Stomach smooth muscle (tissue), 2 donors: ENCODE measurements at regions not wholly inside any gene's neighbourhood (a gene's known extent, or its start where the extent isn't known, plus 50 kb on each side); places are given as distances from the start of the nearest gene placed in this dataset.

Source experiments
- H3K27ac ChIP-seq: one replicate; pipeline ENCODE4 v1.7.0; 2013; ENCODE audit warnings: mild to moderate bottlenecking, low read length, inconsistent platforms
- H3K27me3 ChIP-seq, 2 donors: one replicate each; pipeline ENCODE4 v1.7.0; 2013; ENCODE audit warnings: low read length in 2 of 2; ENCODE audit not compliant: insufficient read depth in 2 of 2, control insufficient read depth in 1 of 2
- H3K36me3 ChIP-seq, 2 donors: one replicate each; pipeline ENCODE4 v1.7.0; 2013; ENCODE audit warnings: low read length in 2 of 2; ENCODE audit not compliant: control insufficient read depth in 2 of 2, insufficient read depth in 2 of 2
- H3K4me1 ChIP-seq: one replicate; pipeline ENCODE4 v1.7.0; 2013; ENCODE audit warnings: low read length; ENCODE audit not compliant: control insufficient read depth, insufficient read depth
- H3K4me3 ChIP-seq, 2 donors: one replicate each; pipeline ENCODE4 v1.7.0; 2013; ENCODE audit warnings: low read length in 2 of 2
- H3K9ac ChIP-seq, 2 donors: one replicate each; pipeline ENCODE4 v1.7.0; 2013; ENCODE audit warnings: low read length in 2 of 2, mild to moderate bottlenecking in 1 of 2
- H3K9me3 ChIP-seq, 2 donors: one replicate each; pipeline ENCODE4 v1.7.0; 2013; ENCODE audit warnings: low read length in 2 of 2; ENCODE audit not compliant: control insufficient read depth in 2 of 2
- donor health status: healthy.
- donor health status: Pancreatic carcinoma.

GRCh38 chr5:43875741-43876140 is 272.8 kb downstream of the NNT start:
- H3K9me3 ChIP-seq: no peaks in the 10 kb centered on the region

DNA sequence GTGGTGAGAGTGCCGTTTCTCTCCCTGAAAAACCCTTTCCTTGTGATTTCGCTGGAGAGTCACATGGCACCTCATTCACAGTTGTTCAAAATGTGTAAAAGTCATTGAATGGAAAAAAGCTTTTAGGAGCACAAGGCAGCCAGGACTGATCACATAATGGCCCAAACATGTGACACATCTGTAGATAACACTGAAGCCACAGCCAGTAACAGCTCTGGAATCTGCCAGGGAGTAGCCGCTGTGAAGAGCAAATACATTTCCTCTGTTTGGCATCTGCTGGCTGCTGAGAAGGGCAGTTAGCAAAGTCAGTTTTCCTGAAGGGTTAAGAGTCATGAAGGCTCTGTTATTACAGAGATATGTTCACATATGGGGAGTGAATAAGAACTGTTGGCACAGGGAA is 271.8 kb downstream of the NNT start:
- Histone ChIP-seq H3K4me1 (no peaks in the 10 kb centered on the region), H3K36me3 (no peaks in the 10 kb centered on the region), H3K27ac (no peak overlapping the region), H3K4me3 (no peak overlapping the region), H3K9me3 (no peaks in the 10 kb centered on the region), H3K9ac (no peak overlapping the region), H3K27me3 (no peaks in the 10 kb centered on the region)

More at GRCh38 chr5:43875741-43876140, 272.8 kb downstream of the NNT start:
- H3K36me3 ChIP-seq: no peaks in the 10 kb centered on the region
- H3K27ac ChIP-seq: no peak overlapping the region
- H3K9ac ChIP-seq: no peak overlapping the region
- H3K27me3 ChIP-seq: no peaks in the 10 kb centered on the region
- no peaks in the 10 kb centered on the region for H3K4me1 ChIP-seq
- H3K4me3 ChIP-seq: no peak overlapping the region

DNA sequence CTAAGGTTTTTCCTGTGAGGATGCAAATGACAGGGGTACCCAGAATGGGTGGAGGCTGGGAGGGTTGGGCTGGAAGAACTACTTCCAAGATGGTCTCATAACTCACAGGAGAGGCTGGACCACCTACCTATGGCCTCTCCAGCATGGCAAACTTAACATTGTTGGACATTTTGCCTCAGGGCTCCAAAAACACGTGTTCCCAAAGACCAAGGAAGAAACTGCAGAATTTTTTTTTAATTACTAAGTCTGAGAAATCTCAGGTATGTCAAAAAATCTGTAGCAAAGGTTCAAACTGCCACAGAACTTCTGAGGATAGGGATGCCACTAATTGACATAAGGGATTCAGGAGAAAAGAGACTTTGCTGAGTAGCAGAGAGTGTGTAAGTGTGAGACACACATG is 270.8 kb downstream of the NNT start:
- Histone ChIP-seq H3K27me3 (no peaks in the 10 kb centered on the region), H3K9ac (no peak overlapping the region), H3K27ac (no peak overlapping the region), H3K9me3 (no peaks in the 10 kb centered on the region), H3K4me3 (no peak overlapping the region), H3K36me3 (no peaks in the 10 kb centered on the region), H3K4me1 (no peaks in the 10 kb centered on the region)

- no peaks in the 10 kb centered on the region for H3K36me3 ChIP-seq
- no peaks in the 10 kb centered on the region for H3K27me3 ChIP-seq
- no peaks in the 10 kb centered on the region for H3K9me3 ChIP-seq
- H3K4me3 ChIP-seq: no peak overlapping the region
- no peak overlapping the region for H3K9ac ChIP-seq
- H3K4me1 ChIP-seq: no peaks in the 10 kb centered on the region
- H3K27ac ChIP-seq: no peak overlapping the region
Observed at GRCh38 chr5:43859309-43859708, 256.3 kb downstream of the NNT start.

DNA sequence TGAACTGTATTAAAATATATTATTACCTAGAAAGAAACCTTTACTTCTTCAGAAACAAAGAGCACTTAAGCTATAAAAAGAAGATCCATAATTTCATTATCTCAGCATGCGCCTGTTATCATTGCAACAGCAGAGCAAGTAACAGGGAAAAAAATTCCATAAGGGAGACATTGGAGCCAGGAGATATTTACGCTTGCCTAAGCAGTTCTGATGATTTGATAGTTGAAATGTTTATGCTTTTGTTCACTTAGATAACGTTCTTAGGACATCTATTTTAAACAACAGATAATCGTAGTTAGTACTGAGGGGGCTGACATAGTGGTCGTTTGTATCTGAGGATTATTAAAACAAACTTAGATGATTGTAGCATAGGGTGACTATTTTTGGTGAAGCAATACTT is 252.5 kb downstream of the NNT start:
- Histone ChIP-seq H3K9ac (no peak overlapping the region), H3K4me1 (no peaks in the 10 kb centered on the region), H3K9me3 (no peaks in the 10 kb centered on the region), H3K4me3 (no peak overlapping the region), H3K36me3 (no peaks in the 10 kb centered on the region), H3K27ac (no peak overlapping the region), H3K27me3 (no peaks in the 10 kb centered on the region)

- Histone ChIP-seq H3K27me3 (no peaks in the 10 kb centered on the region), H3K4me3 (no peak overlapping the region), H3K9me3 (no peaks in the 10 kb centered on the region), H3K9ac (no peak overlapping the region), H3K4me1 (no peaks in the 10 kb centered on the region), H3K27ac (no peak overlapping the region), H3K36me3 (no peaks in the 10 kb centered on the region)
Observed at GRCh38 chr5:43854697-43855292, 251.8 kb downstream of the NNT start.

DNA sequence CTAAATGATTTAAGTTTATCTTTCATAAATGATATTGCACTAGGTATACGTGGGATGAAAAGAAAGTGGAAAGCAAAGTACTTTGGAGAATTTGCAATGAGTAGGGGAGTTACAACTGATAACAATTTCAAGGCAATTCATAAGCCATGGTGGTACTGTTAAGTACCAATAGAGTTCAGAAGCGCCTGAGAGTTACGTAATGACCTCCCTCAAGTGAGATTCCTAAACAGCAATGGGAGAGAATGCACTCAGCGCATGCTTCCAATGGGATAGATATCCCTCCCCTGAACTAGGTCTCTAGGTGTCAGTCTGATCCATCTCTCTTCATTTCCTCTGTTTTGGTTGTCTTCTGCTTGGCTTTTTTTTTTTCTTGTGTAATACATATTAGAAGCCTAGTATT is 249.3 kb downstream of the NNT start:
- no peak overlapping the region for H3K9ac ChIP-seq
- no peak overlapping the region for H3K27ac ChIP-seq
- H3K4me1 ChIP-seq: no peaks in the 10 kb centered on the region
- no peaks in the 10 kb centered on the region for H3K9me3 ChIP-seq
- H3K36me3 ChIP-seq: no peaks in the 10 kb centered on the region
- H3K4me3 ChIP-seq: no peak overlapping the region
- H3K27me3 ChIP-seq: no peaks in the 10 kb centered on the region

GRCh38 chr5:43851741-43852140 is 248.8 kb downstream of the NNT start:
- H3K4me1 ChIP-seq: no peaks in the 10 kb centered on the region
- no peak overlapping the region for H3K4me3 ChIP-seq
- H3K9ac ChIP-seq: no peak overlapping the region
- no peaks in the 10 kb centered on the region for H3K36me3 ChIP-seq
- H3K27ac ChIP-seq: no peak overlapping the region
- no peaks in the 10 kb centered on the region for H3K27me3 ChIP-seq
- no peaks in the 10 kb centered on the region for H3K9me3 ChIP-seq

DNA sequence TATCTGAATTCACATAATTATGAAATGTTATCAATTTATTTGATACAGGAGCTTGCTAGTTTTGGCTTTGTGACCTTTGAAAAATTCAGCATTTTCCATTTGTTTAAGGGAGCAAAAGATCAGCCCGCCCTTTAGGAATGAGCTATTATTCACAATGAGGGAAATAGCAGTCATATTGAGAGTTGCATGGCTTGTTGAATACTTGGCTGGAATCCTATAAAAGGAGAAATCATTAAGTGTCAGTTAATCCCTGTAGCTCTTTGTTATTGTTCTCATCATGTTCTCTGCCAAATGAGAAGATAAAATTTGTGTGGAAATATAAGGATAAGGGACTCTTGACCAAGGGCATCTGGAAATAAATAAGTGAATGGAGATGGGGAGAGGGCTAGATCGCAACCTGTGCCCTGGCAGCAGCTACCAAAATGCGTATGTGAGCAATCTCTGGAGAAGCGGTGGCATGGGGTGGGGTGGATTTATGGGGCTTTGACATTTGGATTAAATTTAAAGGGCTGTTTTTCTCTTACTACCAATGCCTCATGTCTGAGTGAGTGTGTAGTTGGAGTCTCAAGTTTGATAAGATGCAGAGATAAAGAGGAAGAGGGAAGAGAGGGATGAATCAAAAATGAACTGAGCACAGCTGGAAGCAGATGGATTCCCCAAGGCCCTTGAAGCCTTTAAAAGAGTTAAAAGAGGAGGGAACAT is 237.6 kb downstream of the NNT start:
- Histone ChIP-seq H3K9me3 (no peaks in the 10 kb centered on the region), H3K27ac (no peak overlapping the region), H3K9ac (no peak overlapping the region), H3K4me3 (no peak overlapping the region), H3K27me3 (no peaks in the 10 kb centered on the region), H3K4me1 (no peaks in the 10 kb centered on the region), H3K36me3 (no peaks in the 10 kb centered on the region)

GRCh38 chr5:43839218-43839617 is 236.2 kb downstream of the NNT start:
- no peaks in the 10 kb centered on the region for H3K27me3 ChIP-seq
- no peak overlapping the region for H3K27ac ChIP-seq
- no peaks in the 10 kb centered on the region for H3K9me3 ChIP-seq
- no peak overlapping the region for H3K9ac ChIP-seq
- H3K4me3 ChIP-seq: no peak overlapping the region
- no peaks in the 10 kb centered on the region for H3K36me3 ChIP-seq
- H3K4me1 ChIP-seq: no peaks in the 10 kb centered on the region

DNA sequence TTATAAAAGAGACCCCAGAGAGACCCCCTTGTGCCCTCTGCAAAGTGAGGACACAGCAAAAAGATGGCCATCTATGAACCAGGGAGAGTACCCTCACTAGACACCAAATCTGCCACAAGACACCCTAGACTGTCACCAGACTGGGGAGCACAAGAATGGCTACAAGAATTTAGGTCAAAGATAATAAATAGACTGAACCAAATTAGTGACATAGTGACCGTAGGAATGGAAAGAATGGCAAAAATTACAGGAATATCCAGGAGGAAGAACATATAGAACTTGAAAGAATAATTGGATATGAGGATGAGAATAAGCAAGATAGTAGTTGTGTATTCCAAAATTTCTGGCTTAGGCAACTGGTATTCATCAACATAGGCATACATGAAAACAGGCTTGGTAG is 235.0 kb downstream of the NNT start:
- Histone ChIP-seq H3K4me1 (no peaks in the 10 kb centered on the region), H3K4me3 (no peak overlapping the region), H3K9me3 (no peaks in the 10 kb centered on the region), H3K9ac (no peak overlapping the region), H3K27me3 (no peaks in the 10 kb centered on the region), H3K27ac (no peak overlapping the region), H3K36me3 (no peaks in the 10 kb centered on the region)
